ENCODE measurements at regions not wholly inside any gene's neighbourhood (a gene's known extent, or its start where the extent isn't known, plus 50 kb on each side); places are given as distances from the start of the nearest gene placed in this dataset.

DNA sequence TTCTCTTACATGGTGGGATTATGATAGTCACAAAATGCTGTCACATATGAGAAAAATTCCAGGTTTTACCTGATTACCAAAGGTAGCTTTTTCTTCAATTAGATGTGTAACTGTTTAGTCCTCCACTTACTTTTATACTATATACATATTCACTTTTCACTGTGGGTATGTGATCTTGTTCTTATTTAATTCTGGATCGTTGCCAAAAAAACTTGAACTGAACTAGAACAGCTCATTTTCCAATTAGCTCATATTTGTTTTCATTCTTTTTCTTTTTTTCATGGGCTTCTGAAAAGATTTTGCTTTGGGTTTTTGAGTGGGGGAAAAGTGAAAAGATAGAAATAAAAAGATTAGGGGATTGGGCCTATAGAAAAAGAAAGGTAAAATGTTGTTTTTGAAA, 291.9 kb downstream of the NDFIP2 start:
- Histone ChIP-seq H3K4me3 (ENCODE audit: low read length) (no peak overlapping the region), H3K36me3 (ENCODE audit: control insufficient read depth, low read length) (no peaks in the 10 kb centered on the region), H3K9me2 (replicated peaks; ENCODE audit: control insufficient read depth, low read length) (no peaks in the 10 kb centered on the region), H4K20me1 (ENCODE audit: control insufficient read depth, insufficient read depth, low read depth, low read length) (no peaks in the 10 kb centered on the region), H3K4me1 (ENCODE audit: control insufficient read depth, low read length) (no peaks in the 10 kb centered on the region), H3K27ac (ENCODE audit: low read depth, low read length) (no peak overlapping the region), H3K9me3 (ENCODE audit: control insufficient read depth, insufficient read depth, low read length) (no peaks in the 10 kb centered on the region), H3K27me3 (ENCODE audit: control insufficient read depth, low read length) (no peaks in the 10 kb centered on the region), H3F3A (ENCODE audit: control insufficient read depth, insufficient read depth) (no peaks in the 10 kb centered on the region), H3K4me2 (ENCODE audit: low read length) (no peak overlapping the region), H3K79me2 (ENCODE audit: control insufficient read depth, low read length) (no peaks in the 10 kb centered on the region)
- TF ChIP-seq, protein P1, sequence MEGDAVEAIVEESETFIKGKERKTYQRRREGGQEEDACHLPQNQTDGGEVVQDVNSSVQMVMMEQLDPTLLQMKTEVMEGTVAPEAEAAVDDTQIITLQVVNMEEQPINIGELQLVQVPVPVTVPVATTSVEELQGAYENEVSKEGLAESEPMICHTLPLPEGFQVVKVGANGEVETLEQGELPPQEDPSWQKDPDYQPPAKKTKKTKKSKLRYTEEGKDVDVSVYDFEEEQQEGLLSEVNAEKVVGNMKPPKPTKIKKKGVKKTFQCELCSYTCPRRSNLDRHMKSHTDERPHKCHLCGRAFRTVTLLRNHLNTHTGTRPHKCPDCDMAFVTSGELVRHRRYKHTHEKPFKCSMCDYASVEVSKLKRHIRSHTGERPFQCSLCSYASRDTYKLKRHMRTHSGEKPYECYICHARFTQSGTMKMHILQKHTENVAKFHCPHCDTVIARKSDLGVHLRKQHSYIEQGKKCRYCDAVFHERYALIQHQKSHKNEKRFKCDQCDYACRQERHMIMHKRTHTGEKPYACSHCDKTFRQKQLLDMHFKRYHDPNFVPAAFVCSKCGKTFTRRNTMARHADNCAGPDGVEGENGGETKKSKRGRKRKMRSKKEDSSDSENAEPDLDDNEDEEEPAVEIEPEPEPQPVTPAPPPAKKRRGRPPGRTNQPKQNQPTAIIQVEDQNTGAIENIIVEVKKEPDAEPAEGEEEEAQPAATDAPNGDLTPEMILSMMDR (IDR thresholded peaks at IDR 0.05; ENCODE audit: low read depth, low read length, poor library complexity, severe bottlenecking), result no peak
- TF ChIP-seq EZH2phosphoT487 (IDR thresholded peaks at IDR 0.05; ENCODE audit: borderline replicate concordance, low read length), result no peak

DNA sequence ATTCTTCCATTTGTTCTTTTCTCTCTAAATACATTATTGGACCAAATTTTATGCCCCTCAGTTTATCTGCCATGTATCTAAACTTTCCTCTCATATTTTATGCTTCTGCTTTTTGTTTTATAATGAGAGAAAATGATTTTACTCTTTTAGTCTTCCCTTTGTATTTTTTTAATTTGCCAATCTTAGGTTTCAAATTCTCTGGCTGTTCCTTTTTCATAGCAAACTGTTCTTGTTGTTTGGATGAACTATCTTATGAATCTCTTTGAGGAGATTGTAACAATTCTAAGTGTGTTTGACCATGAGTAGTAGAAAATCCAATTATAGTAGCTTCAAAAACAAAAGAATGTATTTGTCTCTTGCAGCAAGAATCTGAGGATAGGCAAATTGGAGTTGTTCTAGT, 290.5 kb downstream of the NDFIP2 start:
- Histone ChIP-seq H3K27ac (ENCODE audit: low read depth, low read length) (no peak overlapping the region), H3K4me2 (ENCODE audit: low read length) (no peak overlapping the region), H3K9me2 (replicated peaks; ENCODE audit: control insufficient read depth, low read length) (no peaks in the 10 kb centered on the region; the same call in 1 of the 2 replicates), H3F3A (ENCODE audit: control insufficient read depth, insufficient read depth) (no peaks in the 10 kb centered on the region), H3K27me3 (ENCODE audit: control insufficient read depth, low read length) (no peaks in the 10 kb centered on the region), H3K4me3 (ENCODE audit: low read length) (no peak overlapping the region), H3K79me2 (ENCODE audit: control insufficient read depth, low read length) (no peaks in the 10 kb centered on the region), H3K4me1 (ENCODE audit: control insufficient read depth, low read length) (no peaks in the 10 kb centered on the region), H3K36me3 (ENCODE audit: control insufficient read depth, low read length) (no peaks in the 10 kb centered on the region), H4K20me1 (ENCODE audit: control insufficient read depth, insufficient read depth, low read depth, low read length) (no peaks in the 10 kb centered on the region), H3K9me3 (ENCODE audit: control insufficient read depth, insufficient read depth, low read length) (no peaks in the 10 kb centered on the region)
- TF ChIP-seq EZH2phosphoT487 (IDR thresholded peaks at IDR 0.05; ENCODE audit: borderline replicate concordance, low read length), result no peak
- TF ChIP-seq, protein P1 (IDR thresholded peaks at IDR 0.05; ENCODE audit: low read depth, low read length, poor library complexity, severe bottlenecking), result no peak

DNA sequence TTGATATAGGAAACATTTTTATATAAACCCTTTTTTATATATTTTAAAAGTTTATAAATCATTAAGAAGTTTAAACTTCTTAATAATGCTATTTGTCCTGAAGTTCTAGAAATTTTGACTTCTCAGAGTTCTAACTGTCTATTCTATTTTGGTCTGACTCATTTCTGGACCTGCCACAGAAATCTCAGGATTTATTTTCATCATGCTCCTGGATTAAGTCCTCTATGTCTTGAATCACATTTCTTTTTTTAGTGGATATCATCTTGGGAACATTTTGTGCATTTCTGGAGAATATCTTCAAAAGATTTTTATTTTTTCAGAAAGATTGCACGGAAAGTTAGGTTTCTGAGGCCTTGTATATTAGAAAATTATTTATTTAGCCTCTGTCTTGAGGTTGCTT, 289.1 kb downstream of the NDFIP2 start:
- Histone ChIP-seq H3K27ac (ENCODE audit: low read depth, low read length) (no peak overlapping the region), H3F3A (ENCODE audit: control insufficient read depth, insufficient read depth) (no peaks in the 10 kb centered on the region), H3K4me2 (ENCODE audit: low read length) (no peak overlapping the region), H3K27me3 (ENCODE audit: control insufficient read depth, low read length) (no peaks in the 10 kb centered on the region), H3K4me3 (ENCODE audit: low read length) (no peak overlapping the region), H3K9me3 (ENCODE audit: control insufficient read depth, insufficient read depth, low read length) (no peaks in the 10 kb centered on the region), H4K20me1 (ENCODE audit: control insufficient read depth, insufficient read depth, low read depth, low read length) (no peaks in the 10 kb centered on the region), H3K36me3 (ENCODE audit: control insufficient read depth, low read length) (no peaks in the 10 kb centered on the region), H3K4me1 (ENCODE audit: control insufficient read depth, low read length) (no peaks in the 10 kb centered on the region), H3K79me2 (ENCODE audit: control insufficient read depth, low read length) (no peaks in the 10 kb centered on the region), H3K9me2 (replicated peaks; ENCODE audit: control insufficient read depth, low read length) (no peaks in the 10 kb centered on the region; the same call in 1 of the 2 replicates)
- TF ChIP-seq, protein P1 (IDR thresholded peaks at IDR 0.05; ENCODE audit: low read depth, low read length, poor library complexity, severe bottlenecking), result no peak
- no peak for TF ChIP-seq EZH2phosphoT487 (IDR thresholded peaks at IDR 0.05; ENCODE audit: borderline replicate concordance, low read length)

DNA sequence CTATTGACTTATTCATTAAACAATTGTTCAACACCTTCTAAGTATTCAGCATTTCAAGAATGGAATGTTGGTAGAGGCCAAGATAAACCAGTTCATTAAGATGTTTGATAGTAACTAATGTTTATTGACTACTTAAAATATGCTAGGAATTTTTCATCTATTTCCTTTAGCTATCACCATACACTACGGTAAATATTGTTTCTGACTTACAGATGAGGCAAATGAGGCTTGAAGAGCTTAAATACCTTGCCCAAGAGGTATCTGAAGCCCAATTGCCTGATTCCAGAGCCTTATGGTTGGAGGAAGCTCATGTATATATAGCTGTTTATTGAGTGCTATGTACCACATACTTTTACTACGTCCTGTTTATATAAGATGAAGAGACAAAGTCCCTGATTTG, 286.2 kb downstream of the NDFIP2 start:
- Histone ChIP-seq H3K9me3 (ENCODE audit: control insufficient read depth, insufficient read depth, low read length) (no peaks in the 10 kb centered on the region), H3K27me3 (ENCODE audit: control insufficient read depth, low read length) (no peaks in the 10 kb centered on the region), H3K4me2 (ENCODE audit: low read length) (no peak overlapping the region), H3K79me2 (ENCODE audit: control insufficient read depth, low read length) (no peaks in the 10 kb centered on the region), H3K4me3 (ENCODE audit: low read length) (no peak overlapping the region), H3K4me1 (ENCODE audit: control insufficient read depth, low read length) (no peaks in the 10 kb centered on the region), H3K27ac (ENCODE audit: low read depth, low read length) (no peak overlapping the region), H4K20me1 (ENCODE audit: control insufficient read depth, insufficient read depth, low read depth, low read length) (no peaks in the 10 kb centered on the region), H3F3A (ENCODE audit: control insufficient read depth, insufficient read depth) (no peaks in the 10 kb centered on the region), H3K36me3 (ENCODE audit: control insufficient read depth, low read length) (no peaks in the 10 kb centered on the region), H3K9me2 (replicated peaks; ENCODE audit: control insufficient read depth, low read length) (no peaks in the 10 kb centered on the region; the same call in 1 of the 2 replicates)
- no peak for TF ChIP-seq EZH2phosphoT487 (IDR thresholded peaks at IDR 0.05; ENCODE audit: borderline replicate concordance, low read length)
- TF ChIP-seq, protein P1 (IDR thresholded peaks at IDR 0.05; ENCODE audit: low read depth, low read length, poor library complexity, severe bottlenecking), result no peak

Data from DOHH2 (cell line).